ENCODE measurements at regions not wholly inside any gene's neighbourhood (a gene's known extent, or its start where the extent isn't known, plus 50 kb on each side); places are given as distances from the start of the nearest gene placed in this dataset.

GRCh38 chr14:21749306-21749868, 75.8 kb upstream of the OR4E1 start:
- DNase-seq (ENCODE audit: low read depth in 2 of 2) = no peak

DNA sequence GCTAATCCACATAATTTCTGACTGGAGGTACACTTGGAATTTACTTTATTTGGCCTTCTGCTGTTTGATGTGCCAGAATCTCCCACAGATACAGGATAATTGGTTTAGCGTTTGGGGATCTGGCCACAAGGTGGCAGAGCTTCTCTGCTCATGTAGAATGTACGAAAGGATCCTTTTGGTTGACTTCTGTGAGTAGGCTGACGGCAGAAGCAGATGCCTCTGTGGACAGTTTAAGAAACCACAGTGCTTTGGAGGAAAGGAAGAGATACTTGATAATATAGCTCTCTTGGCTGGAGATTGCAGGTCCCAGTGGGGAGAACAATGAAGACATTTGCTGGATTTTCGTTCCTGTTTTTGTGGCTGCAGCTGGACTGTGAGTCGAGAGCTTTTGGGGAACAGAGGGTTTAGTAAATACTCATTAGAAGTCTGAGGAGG, 75.3 kb upstream of the OR4E1 start:
- DNase-seq (ENCODE audit: low read depth in 2 of 2) = peak; percentile 21 to 28

DNA sequence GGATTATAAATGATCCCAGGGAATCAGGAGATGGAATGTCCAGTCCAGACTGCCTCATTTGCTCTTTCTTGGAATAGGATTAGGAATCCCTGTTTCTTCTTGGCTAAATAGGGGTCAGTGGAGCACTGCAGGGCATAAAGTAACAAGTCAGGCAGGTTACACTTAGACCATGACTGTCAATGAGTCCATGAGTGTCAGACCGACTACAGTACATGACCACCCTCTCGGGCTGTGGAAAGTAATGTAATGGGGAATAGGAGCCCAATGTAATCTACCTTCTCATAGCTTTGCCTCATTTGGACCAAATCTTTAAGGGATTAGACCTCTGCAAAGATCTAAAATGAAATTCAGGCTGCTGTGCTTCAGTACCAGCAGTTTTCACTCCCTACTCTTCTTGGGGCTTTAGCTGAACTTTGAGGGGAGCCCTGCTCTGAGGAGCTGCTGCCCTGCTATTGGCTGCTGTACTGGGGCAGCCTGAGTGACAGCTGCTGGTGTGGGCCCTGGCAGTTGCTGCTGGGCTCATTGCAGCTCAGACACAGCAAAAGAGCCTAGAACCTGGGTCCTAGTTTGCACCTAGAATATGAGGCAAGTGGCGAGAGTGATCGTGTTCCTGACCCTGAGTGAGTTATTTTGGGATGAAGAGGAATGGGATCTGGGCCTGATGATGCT, 62.2 kb upstream of the OR4E1 start:
- DNase-seq (ENCODE audit: low read depth in 2 of 2) = no peak

DNA sequence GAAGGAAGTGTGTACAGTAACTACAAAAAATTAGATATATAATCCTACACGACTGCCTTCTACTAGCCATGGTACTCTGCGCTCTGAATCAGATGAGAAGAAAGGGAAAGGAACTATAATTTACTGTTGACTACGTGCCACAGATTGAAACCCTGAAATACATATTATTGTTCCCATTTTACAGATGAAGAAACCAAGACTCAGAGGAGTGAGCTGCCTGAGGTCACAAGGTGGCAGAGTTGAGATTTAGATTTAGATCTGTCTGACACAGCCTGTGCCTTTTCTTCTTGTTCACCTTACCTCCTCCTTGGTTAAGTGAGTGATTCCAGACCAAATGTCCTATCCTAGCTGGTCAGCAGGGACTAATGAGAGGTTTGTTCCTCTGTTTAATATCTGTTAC, 61.6 kb upstream of the OR4E1 start:
- no peak for DNase-seq (ENCODE audit: low read depth in 2 of 2)

- DNase-seq (ENCODE audit: low read depth in 2 of 2) = peak in 1 of 2 donors; percentile 28
Measured at GRCh38 chr14:21734457-21735074, 60.9 kb upstream of the OR4E1 start.

- no peak for DNase-seq (ENCODE audit: low read depth in 2 of 2)
Measured at GRCh38 chr14:21729703-21730233, 56.1 kb upstream of the OR4E1 start.

DNA sequence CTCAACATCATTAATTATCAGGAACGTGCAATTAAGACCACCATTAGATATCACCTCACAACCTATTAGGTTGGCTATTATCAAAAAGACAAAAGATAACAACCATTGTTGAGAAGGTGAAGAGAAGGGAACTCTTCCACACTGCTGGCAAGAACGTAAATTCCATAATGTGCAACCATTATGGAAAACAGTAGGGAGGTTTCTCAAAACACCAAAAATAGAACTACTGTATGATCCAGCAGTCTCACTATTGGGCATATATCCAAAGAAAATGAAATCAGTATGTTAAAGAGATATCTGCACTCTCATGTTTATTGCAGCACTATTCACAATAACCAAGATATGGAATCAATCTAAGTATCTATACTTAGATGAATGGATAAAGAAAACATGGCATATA, 51.6 kb upstream of the OR4E1 start:
- DNase-seq (ENCODE audit: low read depth in 2 of 2) = no peak

GRCh38 chr14:21724090-21724973, 50.7 kb upstream of the OR4E1 start:
- DNase-seq (ENCODE audit: low read depth in 2 of 2) = no peak

GRCh38 chr14:21723431-21724045, 49.9 kb upstream of the OR4E1 start:
- no peak for DNase-seq (ENCODE audit: low read depth in 2 of 2)

Measured in stimulated activated CD4-positive, alpha-beta T cell treated with anti-CD3 and anti-CD28 coated beads, Interleukin-1b, Interleukin-23, amount 100 ng/mL, for 4 hours (primary cell).